Activated CD8-positive, alpha-beta T cell treated with anti-CD3 and anti-CD28 coated beads, Interleukin-2, amount 10 ng/mL, durations not matched to agents 7 days and 5 days (primary cell): ENCODE measurements at regions not wholly inside any gene's neighbourhood (a gene's known extent, or its start where the extent isn't known, plus 50 kb on each side); places are given as distances from the start of the nearest gene placed in this dataset.

Source experiments
- ATAC-seq: fragments of 150-1000 bp; cut with Tn5 transposase; one replicate; pipeline ENCODE4 v1.10.0; 2021; ENCODE audit warnings: moderate library complexity
- CTCF ChIA-PET: fragments of 350-600 bp; sonication (Branson Sonifier 250); formaldehyde crosslinking; loops from one replicate; lab custom pipeline; 2021; ENCODE audit warnings: antibody characterized with exemption; lab: Charles Lee
- POLR2A ChIA-PET: fragments of 350-600 bp; sonication (Branson Sonifier 250); formaldehyde crosslinking; loops from one replicate; lab custom pipeline; 2021; ENCODE audit warnings: antibody characterized with exemption; lab: Charles Lee
- DNase-seq: peaks from one replicate; pipeline ENCODE4 v3.0.0-alpha.2; 2020
- H3K27ac Mint-ChIP-seq: one replicate; pipeline ENCODE4 v1.8.0; 2021; ENCODE audit warnings: mild to moderate bottlenecking, mixed read lengths
- H3K27me3 Mint-ChIP-seq: one replicate; pipeline ENCODE4 v1.8.0; 2021; ENCODE audit warnings: low read depth, mixed read lengths
- H3K36me3 Mint-ChIP-seq: one replicate; pipeline ENCODE4 v1.8.0; 2021; ENCODE audit warnings: low read depth, mixed read lengths
- H3K4me1 Mint-ChIP-seq: one replicate; pipeline ENCODE4 v1.8.0; 2021; ENCODE audit warnings: low read depth, mixed read lengths
- H3K4me3 Mint-ChIP-seq: one replicate; pipeline ENCODE4 v1.8.0; 2021; ENCODE audit warnings: mild to moderate bottlenecking, mixed read lengths
- H3K9me3 Mint-ChIP-seq: one replicate; pipeline ENCODE4 v1.8.0; 2022; ENCODE audit warnings: mixed read lengths; ENCODE audit not compliant: insufficient read depth

GRCh38 chr2:234858790-234859329, 93.0 kb upstream of the SH3BP4 start:
- CTCF ChIA-PET = no interaction called here
- H3K36me3 Mint-ChIP-seq = no peaks in the 10 kb centered on the region
- H3K9me3 Mint-ChIP-seq = no peaks in the 10 kb centered on the region
- peaks cover 2% of the 10 kb centered on the region for H3K27me3 Mint-ChIP-seq
- DNase-seq (no peak), ATAC-seq (no peak)
- no peak overlapping the region for H3K4me3 Mint-ChIP-seq
- H3K4me1 Mint-ChIP-seq = no peaks in the 10 kb centered on the region
- POLR2A ChIA-PET = no interaction called here
- no peak overlapping the region for H3K27ac Mint-ChIP-seq

DNA sequence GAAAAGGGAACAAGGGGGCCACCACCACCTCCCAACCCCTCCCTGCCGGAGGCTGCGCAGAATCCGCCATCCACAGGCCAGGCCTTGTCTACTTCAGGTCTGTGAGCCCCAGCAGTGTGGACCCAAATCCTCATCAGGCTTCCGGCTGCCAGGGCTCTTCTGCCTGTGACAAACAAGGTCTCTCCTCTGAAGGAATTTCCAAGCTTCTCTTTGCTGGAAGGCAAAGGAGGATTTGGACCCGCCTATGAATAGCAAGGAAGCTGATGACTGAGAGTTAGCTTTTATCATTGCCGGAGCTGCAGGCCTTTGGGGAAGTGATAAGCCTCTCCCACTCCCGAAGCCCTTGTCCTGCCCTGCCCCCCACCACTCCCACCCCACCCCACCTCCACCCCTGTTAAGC, 93.7 kb upstream of the SH3BP4 start:
- Mint-ChIP-seq H3K4me1 (no peaks in the 10 kb centered on the region), H3K27me3 (peaks cover 2% of the 10 kb centered on the region), H3K27ac (no peak overlapping the region), H3K4me3 (no peak overlapping the region), H3K9me3 (no peaks in the 10 kb centered on the region), H3K36me3 (no peaks in the 10 kb centered on the region)
- ChIA-PET POLR2A (no interaction called here), CTCF (no interaction called here)
- ATAC-seq = no peak
- no peak for DNase-seq

- POLR2A ChIA-PET = no interaction called here
- Mint-ChIP-seq H3K27ac (no peak overlapping the region), H3K4me1 (no peaks in the 10 kb centered on the region), H3K27me3 (peaks cover 2% of the 10 kb centered on the region), H3K36me3 (no peaks in the 10 kb centered on the region), H3K9me3 (no peaks in the 10 kb centered on the region), H3K4me3 (no peak overlapping the region)
- ATAC-seq = no peak
- no peak for DNase-seq
- CTCF ChIA-PET = no interaction called here
Observed at GRCh38 chr2:234853729-234854128, 98.1 kb upstream of the SH3BP4 start.

DNA sequence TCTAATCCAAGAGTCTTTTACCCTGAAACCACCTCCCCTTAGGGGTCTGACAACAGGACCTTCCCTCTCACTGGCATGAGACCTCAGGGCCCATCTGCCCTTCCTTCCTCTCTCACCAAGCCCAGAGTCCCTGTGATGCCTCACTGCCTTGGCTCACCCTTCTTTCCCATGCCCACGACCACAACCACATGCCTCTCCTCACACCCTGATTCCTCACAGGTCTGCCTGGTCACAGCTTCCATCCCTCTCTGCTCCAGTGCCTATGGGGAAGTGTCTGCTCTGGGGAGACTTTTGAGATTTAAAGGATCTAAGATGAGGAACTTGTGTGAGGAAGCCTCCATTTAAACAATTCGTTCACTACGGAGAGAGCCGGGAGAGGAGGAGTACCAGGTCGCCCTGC, 98.9 kb upstream of the SH3BP4 start:
- ChIA-PET CTCF (no interaction called here), POLR2A (no interaction called here)
- H3K4me3 Mint-ChIP-seq = no peak overlapping the region
- H3K27me3 Mint-ChIP-seq = peaks cover 2% of the 10 kb centered on the region
- H3K4me1 Mint-ChIP-seq = no peaks in the 10 kb centered on the region
- H3K36me3 Mint-ChIP-seq = no peaks in the 10 kb centered on the region
- no peaks in the 10 kb centered on the region for H3K9me3 Mint-ChIP-seq
- H3K27ac Mint-ChIP-seq = no peak overlapping the region
- ATAC-seq (no peak), DNase-seq (no peak)

DNA sequence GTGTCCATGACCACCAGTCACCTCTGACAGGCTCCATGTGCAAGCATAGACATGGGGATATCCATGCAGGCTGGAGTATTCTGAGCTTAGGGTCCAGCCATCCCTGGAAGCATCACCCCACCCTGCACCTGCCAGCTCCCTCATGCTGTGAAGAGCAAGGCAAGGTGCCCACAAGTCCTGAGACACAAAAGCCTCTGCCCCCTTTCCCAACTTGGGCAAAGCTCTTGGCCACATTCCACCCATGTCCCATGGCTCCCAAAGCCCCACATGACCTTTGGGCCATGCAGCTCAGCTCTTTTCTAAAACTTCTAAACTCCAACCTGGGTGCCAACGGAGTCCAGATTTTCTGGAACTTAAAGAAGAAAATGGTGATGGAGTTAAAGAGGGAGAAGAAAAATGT, 99.8 kb upstream of the SH3BP4 start:
- Mint-ChIP-seq H3K4me3 (no peak overlapping the region), H3K36me3 (no peaks in the 10 kb centered on the region), H3K27ac (no peak overlapping the region), H3K9me3 (no peaks in the 10 kb centered on the region), H3K4me1 (no peaks in the 10 kb centered on the region), H3K27me3 (peaks cover 2% of the 10 kb centered on the region)
- POLR2A ChIA-PET = no interaction called here
- ATAC-seq (no peak), DNase-seq (no peak)
- CTCF ChIA-PET = no interaction called here

GRCh38 chr2:234851451-234851850, 100.4 kb upstream of the SH3BP4 start:
- H3K27me3 Mint-ChIP-seq = peaks cover 2% of the 10 kb centered on the region
- ChIA-PET CTCF (no interaction called here), POLR2A (no interaction called here)
- H3K9me3 Mint-ChIP-seq = no peaks in the 10 kb centered on the region
- no peaks in the 10 kb centered on the region for H3K4me1 Mint-ChIP-seq
- H3K27ac Mint-ChIP-seq = no peak overlapping the region
- no peak for ATAC-seq
- no peaks in the 10 kb centered on the region for H3K36me3 Mint-ChIP-seq
- no peak overlapping the region for H3K4me3 Mint-ChIP-seq
- no peak for DNase-seq

DNA sequence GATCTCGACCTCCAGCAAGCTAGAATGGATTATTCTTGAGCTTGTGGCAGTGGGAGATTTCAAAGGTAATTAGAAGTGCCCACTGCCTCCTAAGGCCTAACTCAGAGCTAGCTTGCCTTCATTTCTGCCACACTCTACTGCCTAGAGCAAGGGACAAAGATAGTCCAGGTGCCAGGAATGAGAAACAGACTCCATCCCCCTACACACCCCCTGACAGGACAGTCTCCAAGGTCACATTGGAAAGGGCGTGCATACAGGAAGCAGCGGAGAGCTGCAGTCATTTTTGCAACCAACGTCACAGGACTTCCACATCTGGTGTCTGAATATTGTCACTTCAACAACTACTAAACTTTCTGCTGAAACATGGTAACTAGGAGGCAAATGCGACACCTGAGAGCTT, 101.0 kb upstream of the SH3BP4 start:
- Mint-ChIP-seq H3K27ac (no peak overlapping the region), H3K4me3 (no peak overlapping the region), H3K9me3 (no peaks in the 10 kb centered on the region), H3K4me1 (no peaks in the 10 kb centered on the region), H3K36me3 (no peaks in the 10 kb centered on the region), H3K27me3 (peaks cover 2% of the 10 kb centered on the region)
- DNase-seq (no peak), ATAC-seq (no peak)
- POLR2A ChIA-PET = no interaction called here
- CTCF ChIA-PET = no interaction called here

DNA sequence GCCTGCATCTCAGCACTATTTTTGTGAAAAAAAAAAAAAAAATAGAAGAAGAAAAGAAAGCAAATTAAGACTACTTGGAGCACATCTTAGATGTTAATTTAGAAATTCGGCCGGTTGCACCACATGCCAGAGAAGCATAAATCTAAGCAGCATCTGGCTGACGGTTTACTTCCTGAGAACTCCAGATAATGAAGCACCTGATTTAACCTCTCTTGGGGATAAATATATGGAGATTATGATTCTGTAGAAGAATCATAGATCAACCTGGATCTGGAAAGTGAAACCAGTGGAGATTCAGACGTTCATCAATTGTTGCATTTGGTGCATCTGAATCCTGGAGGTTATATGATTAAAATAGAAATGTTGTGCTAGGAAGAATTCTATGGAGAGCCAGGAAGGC, 102.1 kb upstream of the SH3BP4 start:
- Mint-ChIP-seq H3K27me3 (peaks cover 2% of the 10 kb centered on the region), H3K36me3 (no peaks in the 10 kb centered on the region), H3K27ac (no peak overlapping the region), H3K9me3 (no peaks in the 10 kb centered on the region), H3K4me1 (no peaks in the 10 kb centered on the region), H3K4me3 (no peak overlapping the region)
- POLR2A ChIA-PET = no interaction called here
- CTCF ChIA-PET = no interaction called here
- no peak for ATAC-seq
- no peak for DNase-seq

DNA sequence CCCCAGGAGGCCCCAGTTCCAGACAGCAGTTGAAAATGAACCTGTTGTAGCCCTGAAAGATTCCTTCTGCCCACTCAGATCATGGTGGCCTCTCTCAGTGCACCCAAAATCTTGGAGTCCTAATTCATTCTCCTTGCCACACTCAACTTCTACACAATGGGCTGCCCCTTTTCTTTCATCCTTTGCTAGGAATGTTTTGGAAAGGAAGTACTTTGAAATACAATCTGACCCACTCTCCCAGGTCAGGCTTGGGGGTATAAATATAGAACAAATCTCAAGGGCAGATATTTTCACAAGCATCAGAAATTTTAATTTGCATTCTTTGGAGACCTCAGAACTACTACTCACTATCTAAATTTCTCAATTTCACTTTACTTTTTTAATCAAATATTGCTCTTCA, 103.2 kb upstream of the SH3BP4 start:
- no peak overlapping the region for H3K27ac Mint-ChIP-seq
- no peak for ATAC-seq
- ChIA-PET CTCF (no interaction called here), POLR2A (no interaction called here)
- H3K9me3 Mint-ChIP-seq = no peaks in the 10 kb centered on the region
- no peak overlapping the region for H3K4me3 Mint-ChIP-seq
- H3K27me3 Mint-ChIP-seq = peaks cover 2% of the 10 kb centered on the region
- DNase-seq = no peak
- no peaks in the 10 kb centered on the region for H3K36me3 Mint-ChIP-seq
- H3K4me1 Mint-ChIP-seq = no peaks in the 10 kb centered on the region

GRCh38 chr2:234847639-234848038, 104.2 kb upstream of the SH3BP4 start:
- no peak overlapping the region for H3K27ac Mint-ChIP-seq
- CTCF ChIA-PET = no interaction called here
- no peak for DNase-seq

DNA sequence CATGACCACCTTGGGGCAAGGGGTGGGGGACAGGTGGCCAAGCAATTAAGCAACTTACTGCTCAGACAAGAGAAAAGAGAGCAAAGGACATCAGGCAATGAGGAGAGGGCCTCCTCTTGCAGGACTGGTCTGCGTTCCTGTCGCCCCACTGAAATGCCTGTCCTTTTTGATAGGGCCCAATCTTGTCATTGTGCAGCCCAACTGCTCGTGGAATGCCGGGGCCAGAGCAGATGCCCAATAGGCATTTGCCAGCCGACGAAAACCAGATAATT, 104.5 kb upstream of the SH3BP4 start:
- no peak for DNase-seq
- Mint-ChIP-seq H3K4me1 (no peaks in the 10 kb centered on the region), H3K36me3 (no peaks in the 10 kb centered on the region), H3K27me3 (no peaks in the 10 kb centered on the region), H3K9me3 (no peaks in the 10 kb centered on the region), H3K27ac (no peak overlapping the region), H3K4me3 (no peak overlapping the region)
- POLR2A ChIA-PET = no interaction called here
- CTCF ChIA-PET = no interaction called here
- no peak for ATAC-seq

More at GRCh38 chr2:234847639-234848038, 104.2 kb upstream of the SH3BP4 start:
- Mint-ChIP-seq H3K4me3 (no peak overlapping the region), H3K9me3 (no peaks in the 10 kb centered on the region), H3K4me1 (no peaks in the 10 kb centered on the region), H3K36me3 (no peaks in the 10 kb centered on the region), H3K27me3 (no peaks in the 10 kb centered on the region)
- POLR2A ChIA-PET = interaction anchor here (0.7 kb wide), 1 partner anchor 15 kb away, joined by 3 read pairs; no protein-coding TSS in a partner anchor
- ATAC-seq = no peak

GRCh38 chr2:234846599-234847363, 105.0 kb upstream of the SH3BP4 start:
- Mint-ChIP-seq H3K27me3 (no peaks in the 10 kb centered on the region), H3K9me3 (no peaks in the 10 kb centered on the region), H3K4me3 (no peak overlapping the region), H3K4me1 (no peaks in the 10 kb centered on the region), H3K27ac (no peak overlapping the region), H3K36me3 (no peaks in the 10 kb centered on the region)
- no peak for DNase-seq
- ChIA-PET POLR2A (no interaction called here), CTCF (no interaction called here)
- ATAC-seq = no peak
